ENCODE measurements at regions not wholly inside any gene's neighbourhood (a gene's known extent, or its start where the extent isn't known, plus 50 kb on each side); places are given as distances from the start of the nearest gene placed in this dataset.

DNA sequence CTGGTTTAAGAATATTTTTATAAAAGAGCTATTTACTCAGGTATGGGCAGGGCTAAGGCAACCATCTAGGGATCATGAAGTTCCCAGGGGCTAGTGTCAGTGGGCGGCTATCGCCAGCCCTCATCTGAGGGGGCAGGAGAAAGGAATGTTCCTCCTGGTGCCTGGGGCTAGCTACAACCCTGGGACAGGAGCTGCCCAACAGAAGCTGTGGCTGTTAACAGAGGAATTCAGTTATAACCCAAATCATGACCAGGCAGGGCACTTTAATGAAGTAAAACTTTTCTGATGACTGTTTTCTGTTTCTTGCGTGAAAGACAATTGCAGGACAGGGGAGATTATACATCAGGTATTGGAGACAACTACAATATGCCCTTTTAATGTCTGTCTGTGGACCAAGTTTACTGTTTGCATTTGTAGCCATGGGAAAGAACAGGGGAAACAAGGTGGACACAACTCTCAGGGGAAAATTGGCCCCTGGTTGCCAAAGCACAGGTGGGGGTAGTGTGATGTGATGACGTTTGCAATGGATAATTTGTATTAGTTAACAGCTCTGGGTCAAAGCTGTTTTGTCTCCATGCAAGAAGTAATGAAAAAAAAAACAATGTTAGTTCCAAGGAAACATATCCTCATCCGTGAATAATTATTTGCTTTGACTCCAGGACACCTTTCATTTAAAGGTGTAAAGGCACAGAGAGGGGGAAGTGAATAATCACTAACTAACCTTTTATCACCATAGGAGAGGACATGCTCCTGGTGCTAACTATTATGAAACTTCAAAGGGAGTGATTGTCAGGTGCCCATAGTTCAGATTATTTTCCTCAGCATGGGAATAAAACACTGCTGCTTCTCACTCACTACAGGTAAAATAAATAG is 105.2 kb downstream of the TSEN15 start:
- TF ChIP-seq POLR2A (IDR thresholded peaks at IDR 0.05) (no peak), CTCF (IDR thresholded peaks at IDR 0.05) (no peak)
